Amniotic epithelial cell (primary cell): ENCODE measurements at regions not wholly inside any gene's neighbourhood (a gene's known extent, or its start where the extent isn't known, plus 50 kb on each side); places are given as distances from the start of the nearest gene placed in this dataset.
"Not testable (repeated sequence)": the region's sequence is repeated elsewhere in the genome, so short reads cannot be mapped to it uniquely, and the experiment has no call there.

ENCODE experiments used
- DNase-seq: peaks from one replicate; pipeline ENCODE4 v3.0.0-alpha.2; 2010; ENCODE audit warnings: low read depth

DNA sequence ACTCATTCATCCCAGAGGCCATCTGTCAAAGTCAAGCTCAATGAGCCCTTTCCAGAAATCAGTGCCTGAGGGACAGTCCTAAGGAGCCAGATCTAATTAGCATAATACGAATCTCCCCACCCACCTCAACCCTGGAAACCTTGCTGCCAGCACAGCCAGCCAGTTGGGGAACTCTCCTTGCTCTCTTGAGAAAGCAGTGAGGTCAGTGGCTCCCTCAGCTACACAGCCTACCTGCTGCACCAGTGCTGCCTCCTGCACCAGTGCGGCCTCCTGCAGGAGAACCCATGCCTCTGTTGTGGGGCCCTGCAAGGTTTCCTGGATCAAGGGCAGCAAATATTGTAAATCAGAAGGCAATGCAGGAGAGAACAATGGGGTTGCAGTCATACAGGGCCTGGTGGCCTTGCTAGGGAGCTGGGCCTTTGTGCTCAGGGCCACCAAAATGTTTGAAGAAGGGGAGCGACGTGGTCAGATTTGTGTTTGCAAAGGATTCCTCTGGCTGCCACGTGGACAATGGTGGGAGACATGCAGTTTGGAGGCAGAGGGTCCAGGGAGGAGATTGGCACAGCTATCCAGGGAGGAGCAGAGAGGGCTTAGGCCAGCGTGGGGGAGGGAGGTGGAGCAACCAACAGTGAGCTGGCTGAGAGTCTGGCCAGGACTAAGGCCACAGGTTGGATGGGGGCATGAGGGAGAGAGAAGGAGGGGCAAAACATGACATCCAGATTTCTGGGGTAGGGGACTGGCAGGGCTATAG is 124.3 kb upstream of the MAMLD1 start:
- no peak for DNase-seq

DNA sequence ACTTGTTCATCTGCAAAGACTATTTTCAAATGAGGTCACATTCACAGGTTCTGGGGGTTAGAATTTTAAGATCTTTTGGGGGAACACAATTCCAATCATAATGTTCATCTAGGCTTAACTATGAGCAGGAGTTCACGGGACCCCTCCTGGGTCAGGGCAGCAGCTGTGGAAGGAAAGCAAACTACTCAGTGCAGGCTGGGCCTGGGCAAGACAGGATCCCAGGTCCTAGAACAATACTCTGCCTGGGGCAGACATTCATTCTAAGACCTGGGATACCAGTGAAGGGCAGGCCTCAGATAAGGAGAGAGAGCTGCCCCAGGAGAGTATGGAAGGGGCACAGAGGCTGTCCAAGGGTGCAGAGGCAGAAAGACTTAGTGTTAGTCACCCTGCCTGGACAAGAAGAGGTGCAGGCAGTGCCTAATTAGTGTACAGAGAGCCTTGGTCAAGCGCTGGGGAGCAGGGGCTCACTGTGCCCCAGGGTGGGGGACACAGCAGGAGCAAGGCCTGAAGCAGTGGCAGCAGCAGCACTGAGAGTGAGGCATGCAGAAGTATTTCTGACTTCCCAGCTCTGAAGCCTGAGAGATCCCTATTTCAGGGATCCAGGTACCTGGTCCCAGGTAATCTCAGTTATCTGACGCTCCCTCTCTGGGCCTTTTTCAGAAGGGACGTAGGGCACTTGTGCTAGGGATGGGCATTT is 123.0 kb upstream of the MAMLD1 start:
- no peak for DNase-seq

DNA sequence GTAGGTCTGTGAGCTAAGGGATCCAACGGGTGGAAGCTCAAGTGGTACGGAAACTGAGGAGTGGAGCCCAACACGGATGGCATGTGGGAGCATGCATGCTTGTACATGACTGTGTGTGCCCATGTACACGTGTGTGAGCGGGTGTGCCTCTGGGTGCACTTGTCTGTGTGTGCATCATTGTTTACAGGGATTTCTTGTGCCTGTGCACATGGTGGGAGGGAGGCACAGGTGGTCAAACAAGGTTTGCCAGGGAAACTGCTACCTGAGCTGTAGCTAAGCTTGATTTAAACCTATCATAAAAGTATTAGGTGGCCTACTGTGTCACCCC is 122.5 kb upstream of the MAMLD1 start:
- no peak for DNase-seq

DNA sequence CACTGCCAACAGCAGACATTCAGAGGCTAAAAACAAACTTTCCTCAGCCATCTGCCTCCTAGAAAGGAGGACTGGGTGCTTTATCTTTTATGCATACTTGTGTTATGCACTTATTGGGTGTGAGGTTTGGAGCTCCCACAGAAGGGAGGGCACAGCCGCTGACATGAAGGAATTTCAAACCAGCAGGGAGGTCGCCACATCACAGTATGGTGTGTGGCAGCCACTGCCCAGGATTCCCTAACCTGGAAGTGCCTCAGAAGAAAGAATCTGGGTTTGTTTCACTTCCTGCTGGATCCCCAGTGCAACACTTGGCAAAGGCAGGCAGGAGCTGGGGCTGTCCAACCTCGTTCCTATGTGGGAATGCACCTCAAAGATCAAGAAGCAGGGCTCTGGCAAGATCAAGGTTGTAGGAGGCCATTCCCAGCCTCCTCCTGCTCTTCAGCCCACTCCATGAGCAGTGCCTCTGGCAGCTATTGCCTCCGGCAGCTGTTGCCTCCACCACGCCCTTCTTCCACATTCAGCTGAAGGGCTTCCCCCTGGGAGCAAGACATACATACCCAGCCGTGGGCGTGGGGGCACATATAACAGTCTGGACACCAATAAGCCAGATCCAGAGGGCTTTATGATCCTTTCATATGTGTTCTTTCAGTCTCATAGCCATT is 109.0 kb upstream of the MAMLD1 start:
- DNase-seq = no peak

GRCh38 chrX:150254909-150255308 is 108.2 kb upstream of the MAMLD1 start:
- DNase-seq = no peak

GRCh38 chrX:150255441-150256296 is 107.4 kb upstream of the MAMLD1 start:
- DNase-seq = no peak

DNA sequence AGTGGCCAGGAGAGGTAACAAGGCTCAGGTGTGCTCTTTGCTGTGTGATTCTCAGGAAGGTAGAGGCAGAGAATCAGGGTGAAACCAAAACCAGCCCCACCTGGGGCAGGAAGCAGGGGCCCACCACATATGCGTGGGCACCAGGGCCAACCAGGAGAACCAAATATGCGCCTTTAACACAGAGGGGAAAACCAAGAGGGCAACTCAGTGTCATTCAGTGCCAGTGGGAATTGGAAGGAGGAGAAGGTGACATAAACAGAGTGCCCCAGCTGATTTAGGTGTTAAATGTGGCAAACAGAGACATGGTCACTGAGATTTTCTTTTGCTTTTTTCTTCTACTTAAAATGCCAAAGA is 106.8 kb upstream of the MAMLD1 start:
- DNase-seq = no peak

- DNase-seq = no peak
These were observed 105.6 kb upstream of the MAMLD1 start for GRCh38 chrX:150257353-150258175.

- DNase-seq = no peak
These were observed 105.0 kb upstream of the MAMLD1 start for GRCh38 chrX:150258176-150258425.

DNA sequence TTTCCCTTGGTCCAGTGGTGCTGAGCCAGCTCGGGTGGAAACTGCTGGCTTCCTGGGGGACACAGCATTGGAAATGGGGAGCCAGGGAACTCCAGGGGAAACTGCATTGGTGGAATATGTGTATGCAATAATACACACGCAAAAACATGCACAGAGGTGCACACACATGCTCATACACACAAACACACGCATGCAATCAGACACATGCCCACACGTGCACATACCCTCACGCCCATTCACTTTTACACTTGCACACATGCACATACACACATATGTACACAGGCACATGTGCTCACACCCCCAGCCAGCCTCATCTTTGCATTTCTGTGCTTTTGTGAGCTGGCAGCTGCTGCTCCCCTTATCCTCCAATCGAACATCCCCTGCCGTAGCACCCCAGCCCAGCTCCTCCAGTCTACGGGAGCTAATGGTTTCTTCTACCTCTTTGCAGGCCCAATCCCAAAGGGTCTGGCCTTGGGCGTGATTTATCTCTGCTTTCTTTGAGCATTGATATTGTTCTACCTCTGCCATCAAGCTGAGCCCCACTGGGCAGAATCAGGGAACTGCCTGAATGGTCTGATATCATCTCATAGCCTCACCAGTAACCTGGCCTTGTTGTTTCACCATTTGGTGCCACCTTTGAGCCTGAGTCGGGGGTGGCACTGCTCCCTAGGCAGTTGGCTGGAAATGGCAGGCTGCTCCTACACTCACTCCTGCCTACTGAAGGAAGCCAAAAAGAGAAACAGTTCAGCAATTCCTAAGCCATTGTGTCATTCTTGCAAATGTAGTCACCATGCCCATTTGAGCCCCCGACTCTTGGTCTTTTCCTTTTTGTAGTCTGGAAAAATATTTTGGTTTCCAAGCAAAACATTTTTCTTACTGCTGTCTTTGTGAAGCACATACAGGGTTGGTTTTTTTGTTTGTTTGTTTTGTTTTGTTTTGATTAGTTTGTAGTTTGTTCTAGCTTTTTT is 104.4 kb upstream of the MAMLD1 start:
- DNase-seq = no peak

DNA sequence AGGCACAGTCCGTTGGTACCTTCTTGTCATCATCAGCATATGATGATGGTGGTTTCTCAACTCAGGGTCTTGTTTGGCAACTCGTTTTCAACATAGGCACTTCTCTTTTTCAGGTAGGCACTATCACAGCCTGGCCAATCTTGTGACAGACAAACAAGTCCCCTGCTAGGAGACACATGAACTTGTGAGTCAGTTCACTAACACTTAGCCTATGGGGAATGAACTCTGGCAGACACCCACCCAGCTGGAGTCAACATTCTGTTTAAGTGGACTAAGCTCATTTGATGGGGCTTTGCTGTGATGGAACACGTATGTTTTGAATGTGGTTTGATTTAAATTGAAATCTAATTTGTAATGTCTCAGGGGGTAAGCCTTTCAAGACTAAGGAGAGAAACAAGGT is 100.7 kb upstream of the MAMLD1 start:
- DNase-seq = no peak

DNA sequence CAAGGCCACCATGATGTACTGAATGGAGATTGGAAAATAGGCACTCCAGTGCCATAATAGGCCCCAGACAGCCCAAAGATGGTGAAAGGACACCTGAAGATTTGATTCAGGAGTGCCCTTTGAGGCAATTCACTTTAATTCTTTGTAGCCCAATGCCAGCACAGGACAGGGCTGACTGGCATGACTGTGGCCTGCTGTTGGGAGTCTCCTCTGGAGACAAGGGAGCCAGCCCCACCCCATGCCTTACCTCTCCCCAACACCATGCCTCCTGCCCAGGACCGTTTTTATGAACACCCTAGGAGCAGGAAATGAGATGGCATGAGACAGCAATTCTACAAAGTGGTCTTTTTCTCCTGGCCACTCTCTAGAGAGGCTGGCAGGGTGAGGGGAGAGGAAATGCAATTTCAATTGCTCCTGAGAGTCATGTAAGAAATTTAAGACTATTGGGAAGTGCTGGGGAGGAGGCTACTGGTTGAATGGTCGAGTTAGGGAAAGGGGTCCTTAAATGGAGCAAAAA is 94.2 kb upstream of the MAMLD1 start:
- DNase-seq = no peak

- DNase-seq = peak; percentile 40
These were observed 93.4 kb upstream of the MAMLD1 start for GRCh38 chrX:150269605-150270254.

- DNase-seq = peak; percentile 39
These were observed 92.5 kb upstream of the MAMLD1 start for GRCh38 chrX:150270622-150271021.

GRCh38 chrX:150273575-150274294 is 89.4 kb upstream of the MAMLD1 start:
- not testable (repeated sequence) for DNase-seq

DNA sequence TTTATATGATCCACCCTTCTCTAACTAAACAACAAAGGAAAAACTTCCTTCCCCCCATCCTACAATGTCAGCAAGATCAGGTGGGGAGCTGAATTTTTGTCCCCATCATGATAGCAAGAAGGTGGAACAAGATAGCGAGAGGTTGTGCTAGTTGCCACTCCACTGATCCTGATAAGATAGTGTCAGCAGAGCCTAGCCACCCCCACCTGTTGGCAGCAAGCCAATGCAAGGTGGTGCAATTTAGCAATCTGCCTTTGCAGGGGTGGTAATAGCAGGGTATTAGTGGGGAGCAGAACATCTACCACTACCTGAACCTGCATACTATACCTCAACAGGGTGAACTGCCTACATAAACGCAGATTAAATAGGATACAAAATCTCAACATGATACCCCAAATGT is 80.2 kb upstream of the MAMLD1 start:
- DNase-seq = no peak

- no peak for DNase-seq
These were observed 72.1 kb upstream of the MAMLD1 start for GRCh38 chrX:150291014-150291413.

- no peak for DNase-seq
These were observed 69.7 kb upstream of the MAMLD1 start for GRCh38 chrX:150293311-150294013.
